Endodermal cell (in vitro differentiated cells): ENCODE measurements at regions not wholly inside any gene's neighbourhood (a gene's known extent, or its start where the extent isn't known, plus 50 kb on each side); places are given as distances from the start of the nearest gene placed in this dataset.

Source experiments
- DNase-seq: peaks from one replicate; pipeline ENCODE4 v3.0.0-alpha.2; 2017
- H3K27ac ChIP-seq: 2 replicates; pipeline ENCODE4 v1.5.1; 2013; ENCODE audit warnings: mild to moderate bottlenecking, low read depth, low read length, moderate library complexity
- H3K27me3 ChIP-seq: 2 replicates; pipeline ENCODE4 v1.6.1; 2013; ENCODE audit warnings: mild to moderate bottlenecking, low read length, moderate library complexity; ENCODE audit not compliant: insufficient read depth, control insufficient read depth, poor library complexity, severe bottlenecking
- H3K36me3 ChIP-seq: 2 replicates; pipeline ENCODE4 v1.7.0; 2013; ENCODE audit warnings: mild to moderate bottlenecking, low read length, moderate library complexity; ENCODE audit not compliant: control insufficient read depth, insufficient read depth
- H3K4me1 ChIP-seq: one replicate; pipeline ENCODE4 v1.7.0; 2013; ENCODE audit warnings: low read length; ENCODE audit not compliant: control insufficient read depth, insufficient read depth
- H3K4me3 ChIP-seq: 2 replicates; pipeline ENCODE4 v1.5.1; 2013; ENCODE audit warnings: mild to moderate bottlenecking, low read length, moderate library complexity
- H3K9ac ChIP-seq: 2 replicates; pipeline ENCODE4 v1.6.1; 2013; ENCODE audit warnings: mild to moderate bottlenecking, low read length, moderate library complexity; ENCODE audit not compliant: poor library complexity, severe bottlenecking; ENCODE audit errors: extremely low read depth
- H3K9me3 ChIP-seq: 2 replicates; pipeline ENCODE4 v1.6.1; 2013; ENCODE audit warnings: mild to moderate bottlenecking, low read length, moderate library complexity; ENCODE audit not compliant: control insufficient read depth
- H3K27ac Mint-ChIP-seq: 2 replicates; pipeline ENCODE4 v1.8.0; 2020; ENCODE audit warnings: mixed read lengths
- H3K27me3 Mint-ChIP-seq: 2 replicates; pipeline ENCODE4 v1.8.0; 2021; ENCODE audit warnings: mild to moderate bottlenecking, mixed read lengths; ENCODE audit not compliant: insufficient read depth
- H3K36me3 Mint-ChIP-seq: 2 replicates; pipeline ENCODE4 v1.8.0; 2020; ENCODE audit warnings: low read depth, mixed read lengths
- H3K4me1 Mint-ChIP-seq: 2 replicates; pipeline ENCODE4 v1.8.0; 2020; ENCODE audit warnings: mixed read lengths
- H3K4me3 Mint-ChIP-seq: 2 replicates; pipeline ENCODE4 v1.8.0; 2020; ENCODE audit warnings: mild to moderate bottlenecking, moderate library complexity, mixed read lengths
- H3K9me3 Mint-ChIP-seq: 2 replicates; pipeline ENCODE4 v1.8.0; 2020; ENCODE audit warnings: mild to moderate bottlenecking, mixed read lengths
- WGBS, 2 experiments: methylation state at CpG; one replicate each; pipeline versions ENCODE4 v1.1.5 to v1.1.7; 2013; ENCODE audit warnings: missing lambda C conversion rate in 2 of 2, mixed read lengths in 1 of 2; ENCODE audit not compliant: insufficient coverage in 1 of 2, insufficient read length in 1 of 2; 5-methylcytosine and 5-hydroxymethylcytosine counted together
- TF ChIP-seq, protein P1 (sequence below): fragments of 200-600 bp; sonication (generic); conservative IDR thresholded peaks from 2 replicates; pipeline ENCODE4 v1.5.0; 2021; ENCODE audit warnings: antibody characterized with exemption, mild to moderate bottlenecking

DNA sequence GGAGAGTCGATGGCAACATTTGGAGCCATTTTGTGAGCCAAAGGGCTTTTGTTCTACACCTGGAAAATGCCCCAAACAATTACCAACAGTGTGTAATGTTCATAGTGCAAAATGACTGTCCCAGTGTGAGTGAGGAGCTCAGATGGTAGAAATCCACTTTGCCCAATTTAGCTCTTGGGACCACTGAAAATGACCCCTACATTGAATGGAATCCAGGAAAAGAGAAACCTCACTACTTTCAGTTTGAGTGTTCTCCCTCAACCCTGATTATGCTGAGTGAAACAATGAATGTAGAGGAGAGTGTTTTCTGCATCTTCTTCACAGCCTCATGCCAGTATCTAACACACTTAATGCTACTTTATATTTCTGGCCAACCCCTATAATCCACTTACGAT, 84.9 kb upstream of the NRN1 start:
- Histone ChIP-seq H3K9me3 (no peaks in the 10 kb centered on the region), H3K4me3 (no peak overlapping the region), H3K27me3 (no peaks in the 10 kb centered on the region), H3K9ac (no peak overlapping the region), H3K27ac (no peak overlapping the region), H3K4me1 (no peaks in the 10 kb centered on the region), H3K36me3 (no peaks in the 10 kb centered on the region)
- WGBS, 2 experiments: 93% methylated on average over 2 of the region's 2 CpGs; no CpG with 5 or more reads in 1 of the 2 experiments
- Mint-ChIP-seq H3K27ac (no peak overlapping the region), H3K9me3 (no peaks in the 10 kb centered on the region), H3K36me3 (no peaks in the 10 kb centered on the region), H3K4me3 (no peak overlapping the region), H3K4me1 (no peaks in the 10 kb centered on the region), H3K27me3 (peaks cover 3% of the 10 kb centered on the region)
- TF ChIP-seq, protein P1, sequence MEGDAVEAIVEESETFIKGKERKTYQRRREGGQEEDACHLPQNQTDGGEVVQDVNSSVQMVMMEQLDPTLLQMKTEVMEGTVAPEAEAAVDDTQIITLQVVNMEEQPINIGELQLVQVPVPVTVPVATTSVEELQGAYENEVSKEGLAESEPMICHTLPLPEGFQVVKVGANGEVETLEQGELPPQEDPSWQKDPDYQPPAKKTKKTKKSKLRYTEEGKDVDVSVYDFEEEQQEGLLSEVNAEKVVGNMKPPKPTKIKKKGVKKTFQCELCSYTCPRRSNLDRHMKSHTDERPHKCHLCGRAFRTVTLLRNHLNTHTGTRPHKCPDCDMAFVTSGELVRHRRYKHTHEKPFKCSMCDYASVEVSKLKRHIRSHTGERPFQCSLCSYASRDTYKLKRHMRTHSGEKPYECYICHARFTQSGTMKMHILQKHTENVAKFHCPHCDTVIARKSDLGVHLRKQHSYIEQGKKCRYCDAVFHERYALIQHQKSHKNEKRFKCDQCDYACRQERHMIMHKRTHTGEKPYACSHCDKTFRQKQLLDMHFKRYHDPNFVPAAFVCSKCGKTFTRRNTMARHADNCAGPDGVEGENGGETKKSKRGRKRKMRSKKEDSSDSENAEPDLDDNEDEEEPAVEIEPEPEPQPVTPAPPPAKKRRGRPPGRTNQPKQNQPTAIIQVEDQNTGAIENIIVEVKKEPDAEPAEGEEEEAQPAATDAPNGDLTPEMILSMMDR: no peak
- DNase-seq: no peak

DNA sequence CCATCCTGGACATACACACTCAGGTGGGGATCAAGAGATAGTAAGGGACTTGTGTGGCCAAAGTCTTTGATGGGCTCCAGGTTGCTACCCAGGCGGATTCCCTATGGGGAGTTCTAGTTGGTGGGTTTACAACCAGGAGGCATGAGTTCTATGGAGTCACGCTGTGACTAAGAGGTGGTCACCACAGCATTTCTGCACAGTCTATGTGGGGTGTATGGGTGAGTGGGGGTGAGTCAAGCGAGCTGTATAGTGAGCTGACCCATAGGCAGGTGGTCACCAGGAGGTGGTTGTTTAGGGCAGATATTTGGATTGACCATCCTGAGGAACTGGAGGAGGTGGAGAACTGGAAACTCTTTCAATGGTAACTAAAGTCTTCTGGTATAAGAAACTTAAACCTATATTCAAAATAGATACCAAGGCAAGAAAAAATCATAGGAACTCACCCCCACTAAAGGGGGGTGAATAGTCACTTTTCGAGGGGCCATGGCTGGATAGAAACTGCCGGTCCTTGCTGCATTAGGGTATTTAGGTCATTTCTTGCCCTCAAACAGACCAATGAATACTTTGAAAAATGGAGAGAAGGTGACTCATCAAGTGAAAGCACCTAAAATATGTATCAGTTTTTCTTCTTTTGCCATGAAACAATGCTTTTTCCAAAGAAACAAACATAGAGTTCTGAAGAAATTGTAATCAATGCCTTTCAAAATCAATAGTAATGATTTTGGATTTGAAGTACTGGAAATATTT, 84.3 kb upstream of the NRN1 start:
- Histone ChIP-seq H3K36me3 (no peaks in the 10 kb centered on the region), H3K27ac (no peak overlapping the region), H3K9me3 (no peaks in the 10 kb centered on the region), H3K4me1 (no peaks in the 10 kb centered on the region), H3K27me3 (no peaks in the 10 kb centered on the region), H3K9ac (no peak overlapping the region), H3K4me3 (no peak overlapping the region)
- TF ChIP-seq, protein P1: no peak
- H3K27ac Mint-ChIP-seq: no peak overlapping the region
- no peak overlapping the region for H3K4me3 Mint-ChIP-seq
- H3K4me1 Mint-ChIP-seq: no peaks in the 10 kb centered on the region
- no peaks in the 10 kb centered on the region for H3K9me3 Mint-ChIP-seq
- 83 to 90% methylated on average over 2 to 5 of the region's 5 CpGs for WGBS, 2 experiments
- no peak for DNase-seq
- peaks cover 3% of the 10 kb centered on the region for H3K27me3 Mint-ChIP-seq
- no peaks in the 10 kb centered on the region for H3K36me3 Mint-ChIP-seq

DNA sequence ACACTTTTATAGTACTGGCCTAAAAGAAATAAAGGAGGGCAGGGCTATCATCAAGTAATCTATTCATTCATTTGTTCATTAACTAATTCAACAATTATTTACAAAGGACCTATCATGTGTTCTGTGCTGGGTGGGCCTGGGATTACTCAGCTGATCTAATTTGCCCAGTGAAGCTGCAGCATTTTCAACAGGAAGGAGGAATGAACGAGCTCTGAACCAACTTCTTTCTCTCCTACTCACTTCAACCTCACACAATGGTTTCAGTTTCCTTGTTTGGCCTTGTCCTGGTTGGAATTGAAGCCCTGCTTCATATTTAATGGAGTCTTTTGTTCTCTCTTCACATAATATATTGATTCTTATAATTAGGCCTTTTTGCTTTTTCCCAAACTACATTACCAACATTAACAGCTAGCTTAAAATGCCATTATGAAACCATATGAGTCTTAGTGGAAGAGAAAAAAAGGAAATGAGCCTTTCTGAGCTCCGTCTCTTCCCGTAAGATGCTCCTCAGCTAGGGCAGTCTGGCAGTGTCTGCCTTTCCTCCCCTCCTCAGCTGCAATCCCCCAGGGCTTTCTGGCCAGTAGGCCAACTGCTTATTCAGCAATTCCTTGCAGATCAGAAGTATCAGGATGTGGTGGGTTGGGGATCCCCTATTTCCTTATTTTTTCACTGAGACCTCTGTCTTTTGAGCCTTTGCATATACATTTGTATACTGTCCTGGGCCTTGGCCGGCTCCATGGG, 79.4 kb upstream of the NRN1 start:
- no peaks in the 10 kb centered on the region for H3K9me3 ChIP-seq
- TF ChIP-seq, protein P1: no peak

More for the DNA sequence above, 79.4 kb upstream of the NRN1 start:
- Histone ChIP-seq H3K27ac (no peak overlapping the region), H3K36me3 (no peaks in the 10 kb centered on the region), H3K4me3 (no peak overlapping the region), H3K4me1 (no peaks in the 10 kb centered on the region), H3K9ac (no peak overlapping the region), H3K27me3 (no peaks in the 10 kb centered on the region)
- Mint-ChIP-seq H3K27me3 (peaks cover 8% of the 10 kb centered on the region), H3K27ac (no peak overlapping the region), H3K4me3 (no peak overlapping the region), H3K9me3 (no peaks in the 10 kb centered on the region), H3K36me3 (no peaks in the 10 kb centered on the region), H3K4me1 (no peaks in the 10 kb centered on the region)
- WGBS, 2 experiments: 57 to 74% methylated on average over 1 to 4 of the region's 4 CpGs
- DNase-seq: no peak
